OCI-LY3 (cell line): ENCODE measurements at regions not wholly inside any gene's neighbourhood (a gene's known extent, or its start where the extent isn't known, plus 50 kb on each side); places are given as distances from the start of the nearest gene placed in this dataset.

Experiments used
- H2AFZ ChIP-seq: fragments of 200-600, 300-600 bp; shearing (Covaris generic); 2 replicates; pipeline ENCODE4 v1.6.0; 2014; ENCODE audit warnings: antibody characterized with exemption, low read depth, low read length
- H3K27ac ChIP-seq: fragments of 200-600, 300-600 bp; sonication (generic); 2 replicates; pipeline ENCODE4 v1.5.1; 2014; ENCODE audit warnings: mild to moderate bottlenecking, low read length, moderate library complexity, mixed read lengths
- H3K27me3 ChIP-seq: fragments of 200-600, 300-600 bp; sonication (generic); 2 replicates; pipeline ENCODE4 v1.6.1; 2014; ENCODE audit warnings: low read depth, low read length, mixed read lengths
- H3K36me3 ChIP-seq: fragments of 200-600, 300-600 bp; sonication (generic); replicated peaks from 2 replicates; pipeline ENCODE3; 2014; ENCODE audit warnings: low read depth, low read length, mixed read lengths
- H3K4me1 ChIP-seq: fragments of 300-600, 200-600 bp; sonication (generic); 2 replicates; pipeline ENCODE4 v1.6.1; 2014; ENCODE audit warnings: low read length, mixed read lengths
- H3K4me2 ChIP-seq: fragments of 200-600, 300-600 bp; sonication (generic); 2 replicates; pipeline ENCODE4 v1.6.1; 2014; ENCODE audit warnings: low read length, mixed read lengths
- H3K4me3 ChIP-seq: fragments of 300-600, 200-600 bp; sonication (generic); 2 replicates; pipeline ENCODE4 v1.5.1; 2014; ENCODE audit warnings: antibody characterized with exemption, mild to moderate bottlenecking, low read length, moderate library complexity
- H3K79me2 ChIP-seq: fragments of 300-600, 200-600 bp; shearing (Covaris generic); 2 replicates; pipeline ENCODE4 v1.6.1; 2014; ENCODE audit warnings: mild to moderate bottlenecking, low read length, mixed read lengths
- H3K9ac ChIP-seq: fragments of 300-600, 200-600 bp; shearing (Covaris generic); 2 replicates; pipeline ENCODE4 v1.6.0; 2014; ENCODE audit warnings: mild to moderate bottlenecking, low read length, moderate library complexity
- H3K9me3 ChIP-seq: fragments of 200-600, 300-600 bp; shearing (Covaris generic); 2 replicates; pipeline ENCODE4 v1.6.1; 2014; ENCODE audit warnings: low read length, mixed read lengths; ENCODE audit not compliant: insufficient read depth
- H4K20me1 ChIP-seq: fragments of 200-600, 300-600 bp; sonication (generic); 2 replicates; pipeline ENCODE4 v1.6.1; 2016; ENCODE audit warnings: low read length, mixed read lengths; ENCODE audit not compliant: insufficient read depth
- EZH2phosphoT487 ChIP-seq: fragments of 200-600 bp; shearing (Covaris generic); IDR thresholded peaks from 2 replicates; pipeline ENCODE4 v1.6.1; 2018; ENCODE audit warnings: antibody characterized with exemption, mixed run types, low read depth
- TF ChIP-seq, protein P1 (sequence below): fragments of 200-600, 300-600 bp; sonication (generic); IDR thresholded peaks from 2 replicates; pipeline ENCODE4 v1.5.1; 2014; ENCODE audit warnings: antibody characterized with exemption, low read length, low read depth

DNA sequence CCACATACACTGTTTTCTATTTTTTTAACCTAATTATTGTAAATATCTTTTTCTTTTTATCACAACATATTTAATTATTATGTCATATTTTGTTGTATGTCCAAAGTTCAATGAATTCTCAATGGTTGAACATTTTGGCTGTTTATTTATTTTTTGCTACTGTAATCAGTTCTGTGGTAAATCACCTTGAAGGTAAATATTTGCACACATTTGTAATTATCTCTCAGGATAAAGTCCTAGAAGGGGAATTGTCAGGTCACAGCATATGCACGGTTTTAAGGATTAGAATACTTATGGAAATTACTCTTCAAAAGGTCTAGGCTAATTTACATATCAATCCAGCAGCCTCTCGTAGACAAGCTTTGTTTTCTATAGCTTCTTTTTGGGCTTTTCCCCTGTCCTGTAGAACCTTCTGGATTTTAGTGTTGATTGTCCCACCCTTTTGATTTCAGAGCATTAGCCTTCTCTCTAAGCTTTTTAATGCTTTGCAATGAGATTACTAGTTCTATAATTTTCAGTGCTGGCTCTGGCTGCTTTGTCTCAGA lies 362.6 kb downstream of the KCNRG start:
- Histone ChIP-seq H3K27ac (no peak overlapping the region), H3K9ac (no peak overlapping the region), H3K4me2 (no peak overlapping the region), H3K27me3 (peaks cover 45% of the 10 kb centered on the region), H3K79me2 (no peaks in the 10 kb centered on the region), H3K4me1 (no peaks in the 10 kb centered on the region; the same call in 1 of the 2 replicates), H4K20me1 (no peaks in the 10 kb centered on the region), H3K9me3 (peaks cover 17% of the 10 kb centered on the region; the same call in 1 of the 2 replicates), H2AFZ (no peak overlapping the region), H3K4me3 (no peak overlapping the region), H3K36me3 (peaks cover 6% of the 10 kb centered on the region)
- no peak for TF ChIP-seq EZH2phosphoT487
- TF ChIP-seq, protein P1, sequence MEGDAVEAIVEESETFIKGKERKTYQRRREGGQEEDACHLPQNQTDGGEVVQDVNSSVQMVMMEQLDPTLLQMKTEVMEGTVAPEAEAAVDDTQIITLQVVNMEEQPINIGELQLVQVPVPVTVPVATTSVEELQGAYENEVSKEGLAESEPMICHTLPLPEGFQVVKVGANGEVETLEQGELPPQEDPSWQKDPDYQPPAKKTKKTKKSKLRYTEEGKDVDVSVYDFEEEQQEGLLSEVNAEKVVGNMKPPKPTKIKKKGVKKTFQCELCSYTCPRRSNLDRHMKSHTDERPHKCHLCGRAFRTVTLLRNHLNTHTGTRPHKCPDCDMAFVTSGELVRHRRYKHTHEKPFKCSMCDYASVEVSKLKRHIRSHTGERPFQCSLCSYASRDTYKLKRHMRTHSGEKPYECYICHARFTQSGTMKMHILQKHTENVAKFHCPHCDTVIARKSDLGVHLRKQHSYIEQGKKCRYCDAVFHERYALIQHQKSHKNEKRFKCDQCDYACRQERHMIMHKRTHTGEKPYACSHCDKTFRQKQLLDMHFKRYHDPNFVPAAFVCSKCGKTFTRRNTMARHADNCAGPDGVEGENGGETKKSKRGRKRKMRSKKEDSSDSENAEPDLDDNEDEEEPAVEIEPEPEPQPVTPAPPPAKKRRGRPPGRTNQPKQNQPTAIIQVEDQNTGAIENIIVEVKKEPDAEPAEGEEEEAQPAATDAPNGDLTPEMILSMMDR, result no peak

DNA sequence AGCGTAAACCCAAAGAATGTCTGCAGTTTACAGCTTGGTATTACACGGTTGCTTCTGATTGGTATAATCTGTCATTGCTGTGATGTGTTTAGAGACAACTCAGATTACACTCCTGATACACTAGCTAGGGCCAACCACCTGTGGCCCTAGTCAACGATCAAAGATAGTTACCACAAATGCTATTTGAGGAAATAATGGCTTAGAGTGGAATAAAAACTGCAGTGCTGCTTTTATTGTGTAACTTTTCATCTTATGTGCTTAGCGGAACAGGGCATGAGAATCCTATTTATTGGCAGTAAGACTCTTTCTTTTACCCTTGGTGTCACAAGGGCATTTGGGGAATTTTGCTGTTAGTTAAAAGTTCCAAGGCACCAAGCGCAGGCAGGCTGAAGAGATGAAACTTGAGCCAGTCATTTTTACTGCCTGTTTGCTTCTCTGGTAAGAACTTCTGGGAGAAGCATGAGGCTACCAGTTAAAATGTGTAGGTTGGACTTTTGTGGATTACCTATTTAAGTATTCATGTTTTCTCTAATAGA lies 363.3 kb downstream of the KCNRG start:
- no peaks in the 10 kb centered on the region for H3K79me2 ChIP-seq
- TF ChIP-seq EZH2phosphoT487, result no peak
- TF ChIP-seq, protein P1, result no peak
- no peak overlapping the region for H2AFZ ChIP-seq
- no peaks in the 10 kb centered on the region; the same call in 1 of the 2 replicates for H3K4me1 ChIP-seq
- H3K4me3 ChIP-seq, result no peak overlapping the region
- no peak overlapping the region for H3K9ac ChIP-seq
- peaks cover 6% of the 10 kb centered on the region for H3K36me3 ChIP-seq
- H3K27me3 ChIP-seq, result peaks cover 40% of the 10 kb centered on the region
- H3K4me2 ChIP-seq, result no peak overlapping the region
- H3K9me3 ChIP-seq, result peaks cover 17% of the 10 kb centered on the region; the same call in 1 of the 2 replicates
- no peak overlapping the region for H3K27ac ChIP-seq
- no peaks in the 10 kb centered on the region for H4K20me1 ChIP-seq

DNA sequence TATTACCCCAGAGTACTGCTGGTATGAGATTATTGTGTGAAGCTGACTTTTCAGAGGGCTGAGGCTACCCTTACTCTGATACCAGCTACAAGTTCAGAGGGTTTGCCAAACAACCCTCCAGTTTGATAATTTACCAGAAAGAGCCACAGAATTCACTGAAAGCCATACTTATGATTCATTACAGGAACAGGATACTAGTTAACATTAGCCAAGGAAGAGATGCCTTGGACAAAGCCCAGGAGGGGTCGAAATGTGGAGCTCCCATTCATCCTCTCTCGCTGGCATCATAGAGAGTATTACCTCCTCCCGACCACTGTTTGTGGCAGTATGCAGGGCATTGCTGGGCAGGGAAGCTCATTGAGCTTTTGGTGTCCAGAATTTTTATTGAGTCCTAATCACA lies 364.3 kb downstream of the KCNRG start:
- no peak overlapping the region for H2AFZ ChIP-seq
- no peak overlapping the region for H3K4me2 ChIP-seq
- H3K79me2 ChIP-seq, result no peaks in the 10 kb centered on the region
- TF ChIP-seq, protein P1, result no peak
- H4K20me1 ChIP-seq, result no peaks in the 10 kb centered on the region
- H3K27me3 ChIP-seq, result peaks cover 31% of the 10 kb centered on the region
- H3K4me1 ChIP-seq, result no peaks in the 10 kb centered on the region; the same call in 1 of the 2 replicates
- no peak overlapping the region for H3K9ac ChIP-seq
- H3K4me3 ChIP-seq, result no peak overlapping the region
- H3K27ac ChIP-seq, result no peak overlapping the region
- peaks cover 17% of the 10 kb centered on the region; the same call in 1 of the 2 replicates for H3K9me3 ChIP-seq
- peaks cover 6% of the 10 kb centered on the region for H3K36me3 ChIP-seq

DNA sequence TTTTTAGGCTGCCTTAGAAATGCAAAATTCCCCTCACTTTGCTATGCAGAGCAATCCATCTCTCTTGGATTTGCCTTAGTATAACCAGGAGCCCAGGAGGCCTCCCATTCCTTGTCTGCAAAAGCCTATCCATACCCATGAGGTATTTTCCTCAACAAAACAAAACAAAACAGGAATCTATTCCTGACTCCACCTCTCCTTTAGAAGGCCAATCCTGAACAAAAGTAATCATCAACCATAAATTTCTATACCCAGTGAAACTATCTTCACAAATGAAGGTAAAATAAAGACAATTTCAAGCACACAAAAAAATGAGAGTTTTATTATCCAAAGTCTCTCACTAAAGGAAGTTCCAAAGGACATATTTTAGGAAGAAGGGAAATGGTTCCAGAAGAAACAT lies 365.7 kb downstream of the KCNRG start:
- Histone ChIP-seq H3K4me3 (no peak overlapping the region), H3K27ac (no peak overlapping the region), H3K27me3 (peaks cover 21% of the 10 kb centered on the region), H3K4me1 (no peaks in the 10 kb centered on the region; the same call in 1 of the 2 replicates), H3K36me3 (peaks cover 6% of the 10 kb centered on the region), H3K79me2 (no peaks in the 10 kb centered on the region), H4K20me1 (no peaks in the 10 kb centered on the region), H3K4me2 (no peak overlapping the region), H2AFZ (no peak overlapping the region), H3K9ac (no peak overlapping the region), H3K9me3 (peaks cover 17% of the 10 kb centered on the region; the same call in 1 of the 2 replicates)
- TF ChIP-seq, protein P1, result no peak
- TF ChIP-seq EZH2phosphoT487, result no peak
